ENCODE measurements at regions not wholly inside any gene's neighbourhood (a gene's known extent, or its start where the extent isn't known, plus 50 kb on each side); places are given as distances from the start of the nearest gene placed in this dataset.
A peak's percentile ranks its signal among the peaks of the same experiment; 100 is the strongest.

GRCh38 chr1:67626090-67626860 is 58.7 kb upstream of the GADD45A start:
- DNase-seq (ENCODE audit: low read depth, low spot score): peak; percentile 90
- Histone ChIP-seq H3K27ac (ENCODE audit: control insufficient read depth, insufficient read depth, low read length) (peak overlapping the region; percentile 87), H3K4me2 (ENCODE audit: control insufficient read depth, extremely low read depth, insufficient read depth, low read depth, low read length) (no peak overlapping the region), H3K9me3 (ENCODE audit: control insufficient read depth, low read depth, low read length) (no peaks in the 10 kb centered on the region), H3K36me3 (ENCODE audit: control insufficient read depth in 2 of 2, extremely low read depth in 1 of 2, insufficient read depth in 2 of 2, low read length in 2 of 2) (no peaks in the 10 kb centered on the region), H3K9me1 (ENCODE audit: control insufficient read depth, extremely low read depth, insufficient read depth, low read length) (no peaks in the 10 kb centered on the region), H2AFZ (ENCODE audit: control insufficient read depth, low read length) (no peak overlapping the region), H4K20me1 (ENCODE audit: control insufficient read depth, extremely low read depth, insufficient read depth, low read length) (no peaks in the 10 kb centered on the region), H3K4me1 (ENCODE audit: control insufficient read depth, extremely low read depth, insufficient read depth, low read length) (peaks cover 50% of the 10 kb centered on the region), H3K79me2 (ENCODE audit: control insufficient read depth, insufficient read depth, low read length) (no peaks in the 10 kb centered on the region), H3K27me3 (ENCODE audit: control insufficient read depth, extremely low read depth, insufficient read depth, low read length) (no peaks in the 10 kb centered on the region), H3K4me3 (ENCODE audit: control insufficient read depth in 2 of 3, extremely low read depth in 1 of 3, insufficient read depth in 2 of 3, low read depth in 1 of 3, low read length in 3 of 3) (no peak overlapping the region), H3K9ac (ENCODE audit: control insufficient read depth, extremely low read depth, insufficient read depth, low read length) (peak overlapping the region; percentile 36)
- FAIRE-seq: peak; percentile 91
- TF ChIP-seq EZH2 (IDR thresholded peaks at IDR 0.05; ENCODE audit: low read length): no peak
- TF ChIP-seq, protein P1, sequence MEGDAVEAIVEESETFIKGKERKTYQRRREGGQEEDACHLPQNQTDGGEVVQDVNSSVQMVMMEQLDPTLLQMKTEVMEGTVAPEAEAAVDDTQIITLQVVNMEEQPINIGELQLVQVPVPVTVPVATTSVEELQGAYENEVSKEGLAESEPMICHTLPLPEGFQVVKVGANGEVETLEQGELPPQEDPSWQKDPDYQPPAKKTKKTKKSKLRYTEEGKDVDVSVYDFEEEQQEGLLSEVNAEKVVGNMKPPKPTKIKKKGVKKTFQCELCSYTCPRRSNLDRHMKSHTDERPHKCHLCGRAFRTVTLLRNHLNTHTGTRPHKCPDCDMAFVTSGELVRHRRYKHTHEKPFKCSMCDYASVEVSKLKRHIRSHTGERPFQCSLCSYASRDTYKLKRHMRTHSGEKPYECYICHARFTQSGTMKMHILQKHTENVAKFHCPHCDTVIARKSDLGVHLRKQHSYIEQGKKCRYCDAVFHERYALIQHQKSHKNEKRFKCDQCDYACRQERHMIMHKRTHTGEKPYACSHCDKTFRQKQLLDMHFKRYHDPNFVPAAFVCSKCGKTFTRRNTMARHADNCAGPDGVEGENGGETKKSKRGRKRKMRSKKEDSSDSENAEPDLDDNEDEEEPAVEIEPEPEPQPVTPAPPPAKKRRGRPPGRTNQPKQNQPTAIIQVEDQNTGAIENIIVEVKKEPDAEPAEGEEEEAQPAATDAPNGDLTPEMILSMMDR (optimal IDR thresholded peaks at IDR 0.05 in 1 of 3, IDR thresholded peaks at IDR 0.05 in 1 of 3, conservative IDR thresholded peaks at IDR 0.05 in 1 of 3; ENCODE audit: extremely low read depth in 1 of 3, insufficient read depth in 2 of 3, low read length in 3 of 3): no peak
- dilution Hi-C loops (cut with MboI; ENCODE audit: extremely low pct_ligation_motif_present, low sequenced_read_pairs): no loop called here

DNA sequence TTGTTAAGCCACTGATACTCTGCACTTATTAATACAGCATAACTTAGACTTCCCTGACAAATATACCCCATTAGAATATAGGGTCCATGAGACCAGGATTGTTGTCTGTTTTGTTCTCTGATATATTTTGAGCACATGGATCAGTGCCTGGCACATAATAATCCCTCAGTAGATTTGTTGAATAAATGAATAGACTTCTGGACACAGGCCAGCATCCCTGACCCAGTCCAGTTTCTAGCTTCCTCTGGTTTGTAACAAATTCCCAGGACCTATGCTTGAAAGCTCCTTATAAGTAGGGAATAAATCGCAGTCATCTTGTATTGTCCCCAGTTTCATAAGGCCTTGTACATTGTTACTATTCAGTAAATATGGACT is 58.2 kb upstream of the GADD45A start:
- Histone ChIP-seq H3K9me3 (ENCODE audit: control insufficient read depth, low read depth, low read length) (no peaks in the 10 kb centered on the region), H3K4me3 (ENCODE audit: control insufficient read depth in 2 of 3, extremely low read depth in 1 of 3, insufficient read depth in 2 of 3, low read depth in 1 of 3, low read length in 3 of 3) (no peak overlapping the region), H3K27ac (ENCODE audit: control insufficient read depth, insufficient read depth, low read length) (peak overlapping the region; percentile 87), H3K4me1 (ENCODE audit: control insufficient read depth, extremely low read depth, insufficient read depth, low read length) (peaks cover 53% of the 10 kb centered on the region), H3K9ac (ENCODE audit: control insufficient read depth, extremely low read depth, insufficient read depth, low read length) (peak overlapping the region; percentile 36), H2AFZ (ENCODE audit: control insufficient read depth, low read length) (no peak overlapping the region), H3K4me2 (ENCODE audit: control insufficient read depth, extremely low read depth, insufficient read depth, low read depth, low read length) (no peak overlapping the region), H4K20me1 (ENCODE audit: control insufficient read depth, extremely low read depth, insufficient read depth, low read length) (no peaks in the 10 kb centered on the region), H3K79me2 (ENCODE audit: control insufficient read depth, insufficient read depth, low read length) (no peaks in the 10 kb centered on the region), H3K27me3 (ENCODE audit: control insufficient read depth, extremely low read depth, insufficient read depth, low read length) (no peaks in the 10 kb centered on the region), H3K36me3 (ENCODE audit: control insufficient read depth in 2 of 2, extremely low read depth in 1 of 2, insufficient read depth in 2 of 2, low read length in 2 of 2) (no peaks in the 10 kb centered on the region), H3K9me1 (ENCODE audit: control insufficient read depth, extremely low read depth, insufficient read depth, low read length) (no peaks in the 10 kb centered on the region)
- TF ChIP-seq, protein P1 (optimal IDR thresholded peaks at IDR 0.05 in 1 of 3, IDR thresholded peaks at IDR 0.05 in 1 of 3, conservative IDR thresholded peaks at IDR 0.05 in 1 of 3; ENCODE audit: extremely low read depth in 1 of 3, insufficient read depth in 2 of 3, low read length in 3 of 3): no peak
- TF ChIP-seq EZH2 (IDR thresholded peaks at IDR 0.05; ENCODE audit: low read length): no peak
- dilution Hi-C loops (cut with MboI; ENCODE audit: extremely low pct_ligation_motif_present, low sequenced_read_pairs): no loop called here
- FAIRE-seq (no peak), DNase-seq (ENCODE audit: low read depth, low spot score) (no peak)

Measured in keratinocyte (primary cell).